Endothelial cell of umbilical vein (primary cell): ENCODE measurements at regions not wholly inside any gene's neighbourhood (a gene's known extent, or its start where the extent isn't known, plus 50 kb on each side); places are given as distances from the start of the nearest gene placed in this dataset.

Experiments used
- BruUV-seq: library from RNA; stranded (reverse); fragments of 400-500 nt; replicated peaks from 2 replicates; lab custom pipeline; 2021; lab: Mats Ljungman, UMichigan
- CTCF ChIA-PET: fragments of 300-600, 350-600 bp; sonication (Branson Sonifier 250); formaldehyde crosslinking; loops from one replicate; lab custom pipeline; 2021; ENCODE audit warnings: antibody characterized with exemption, inconsistent platforms; lab: Charles Lee
- POLR2A ChIA-PET: fragments of 300-600, 350-600 bp; sonication (Branson Sonifier 250); formaldehyde crosslinking; loops from one replicate; lab custom pipeline; 2021; ENCODE audit warnings: antibody characterized with exemption, inconsistent platforms; lab: Charles Lee
- DNase-seq: peaks from one replicate; pipeline ENCODE4 v3.0.0-alpha.2; 2011; ENCODE audit warnings: low read depth, low spot score
- FAIRE-seq: peaks from 2 replicates; lab custom pipeline; 2011; peaks lifted over from hg19 to GRCh38; lab: Jason Lieb, UNC
- H2AFZ ChIP-seq: 2 replicates; pipeline ENCODE4 v1.6.0; 2012; ENCODE audit warnings: low read depth, low read length, control low read depth, inconsistent platforms
- H3K27ac ChIP-seq: 2 replicates; pipeline ENCODE4 v1.5.1; 2011; ENCODE audit warnings: low read depth, mild to moderate bottlenecking, control low read depth, low read length, moderate library complexity; ENCODE audit not compliant: insufficient read depth
- H3K27me3 ChIP-seq, 2 experiments: 2 replicates each; pipeline versions ENCODE4 v1.6.0 to v1.6.1; 2011; ENCODE audit warnings: low read length in 2 of 2, mixed read lengths in 1 of 2; ENCODE audit not compliant: control insufficient read depth in 2 of 2, insufficient read depth in 2 of 2
- H3K36me3 ChIP-seq, 2 experiments: 2 replicates in 1 of 2; 3 replicates in 1 of 2; pipeline ENCODE4 v1.5.1; 2011; ENCODE audit warnings: low read length in 2 of 2, mild to moderate bottlenecking in 1 of 2, moderate library complexity in 1 of 2; ENCODE audit not compliant: control insufficient read depth in 2 of 2, insufficient read depth in 2 of 2; ENCODE audit errors: extremely low read depth in 1 of 2
- H3K4me1 ChIP-seq: 3 replicates; pipeline ENCODE4 v1.5.1; 2011; ENCODE audit warnings: mild to moderate bottlenecking, low read length; ENCODE audit not compliant: control insufficient read depth, insufficient read depth; ENCODE audit errors: extremely low read depth
- H3K4me2 ChIP-seq: 2 replicates; pipeline ENCODE4 v1.6.1; 2011; ENCODE audit warnings: low read length, control low read depth, mixed read lengths; ENCODE audit not compliant: insufficient read depth
- H3K4me3 ChIP-seq, 3 experiments: fragments of 200-600 bp in 1 of 3; sonication (generic), shearing (Covaris generic) in 1 of 3; replicated peaks in 1 of 3; 2 replicates each; pipeline ENCODE4 v1.5.1; 2011 to 2016; ENCODE audit warnings: control low read depth in 3 of 3, low read length in 3 of 3, mild to moderate bottlenecking in 2 of 3, inconsistent platforms in 1 of 3, low read depth in 1 of 3, moderate library complexity in 1 of 3; ENCODE audit not compliant: insufficient read depth in 1 of 3
- H3K79me2 ChIP-seq: 2 replicates; pipeline ENCODE4 v1.6.0; 2012; ENCODE audit warnings: low read length, inconsistent platforms; ENCODE audit not compliant: control insufficient read depth, insufficient read depth
- H3K9ac ChIP-seq: replicated peaks from 2 replicates; pipeline ENCODE3; 2011; ENCODE audit warnings: low read length, control low read depth; ENCODE audit not compliant: insufficient read depth; ENCODE audit errors: extremely low read depth
- H3K9me1 ChIP-seq: replicated peaks from 3 replicates; pipeline ENCODE4 v1.6.0; 2011; ENCODE audit warnings: mild to moderate bottlenecking, low read length; ENCODE audit not compliant: control insufficient read depth, insufficient read depth; ENCODE audit errors: extremely low read depth
- H3K9me3 ChIP-seq: replicated peaks from 2 replicates; pipeline ENCODE4 v1.5.1; 2012; ENCODE audit warnings: low read length, inconsistent platforms; ENCODE audit not compliant: control insufficient read depth, insufficient read depth
- H4K20me1 ChIP-seq: replicated peaks from 2 replicates; pipeline ENCODE3; 2011; ENCODE audit warnings: mild to moderate bottlenecking, low read length; ENCODE audit not compliant: control insufficient read depth, insufficient read depth; ENCODE audit errors: extremely low read depth
- EZH2 ChIP-seq: IDR thresholded peaks from 2 replicates; pipeline ENCODE4 v1.6.1; 2012; ENCODE audit warnings: borderline replicate concordance, low read depth, mild to moderate bottlenecking, moderate library complexity, low read length, inconsistent platforms; ENCODE audit not compliant: severe bottlenecking
- FOS ChIP-seq: IDR thresholded peaks from 2 replicates; pipeline ENCODE4 v1.6.1; 2011; ENCODE audit warnings: mild to moderate bottlenecking, low read length, moderate library complexity, borderline replicate concordance; ENCODE audit not compliant: insufficient read depth
- GATA2 ChIP-seq: IDR thresholded peaks from 2 replicates; pipeline ENCODE4 v1.7.0; 2011; ENCODE audit warnings: low read depth, mild to moderate bottlenecking, moderate library complexity, mixed read lengths, low read length; ENCODE audit not compliant: insufficient read length, insufficient read depth
- JUN ChIP-seq: IDR thresholded peaks from 2 replicates; pipeline ENCODE4 v1.6.1; 2011; ENCODE audit warnings: borderline replicate concordance, low read depth; ENCODE audit not compliant: insufficient read length, insufficient read depth
- MYC ChIP-seq: IDR thresholded peaks from one replicate; pipeline ENCODE4 v1.6.1; 2011; ENCODE audit warnings: mild to moderate bottlenecking, low read depth, low read length
- POLR2A ChIP-seq: IDR thresholded peaks from 2 replicates; pipeline ENCODE4 v1.6.1; 2012; ENCODE audit warnings: low read depth, mild to moderate bottlenecking, control low read depth, low read length
- POLR2AphosphoS5 ChIP-seq: IDR thresholded peaks from 2 replicates; pipeline ENCODE4 v1.6.1; 2012; ENCODE audit warnings: low read depth, mild to moderate bottlenecking, control low read depth, low read length, moderate library complexity; ENCODE audit not compliant: insufficient read depth
- dilution Hi-C: fragments of 300-500 bp; cut with MboI; formaldehyde crosslinking; loops from one replicate; pipeline ENCODE4 v1.15.0; 2019; ENCODE audit warnings: low sequenced_read_pairs; ENCODE audit not compliant: extremely low pct_ligation_motif_present
- intact Hi-C: fragments of 100-400 bp; cut with micrococcal nuclease; formaldehyde crosslinking; loops from one replicate; pipeline ENCODE4 v1.10.0; 2022
- TF ChIP-seq, protein P1 (sequence below), 2 donors: IDR thresholded peaks; 1 replicate in 1 of 2; 2 replicates in 1 of 2; pipeline ENCODE4 v1.5.1; 2011; ENCODE audit warnings: low read length in 2 of 2, mild to moderate bottlenecking in 2 of 2, moderate library complexity in 2 of 2, control low read depth in 1 of 2, inconsistent platforms in 1 of 2, low read depth in 1 of 2; ENCODE audit not compliant: insufficient read depth in 1 of 2; ENCODE audit errors: extremely low read depth in 1 of 2
- TF ChIP-seq, protein P2 (sequence below): IDR thresholded peaks from 2 replicates; pipeline ENCODE4 v1.6.1; 2011; ENCODE audit not compliant: insufficient read depth, insufficient read length

DNA sequence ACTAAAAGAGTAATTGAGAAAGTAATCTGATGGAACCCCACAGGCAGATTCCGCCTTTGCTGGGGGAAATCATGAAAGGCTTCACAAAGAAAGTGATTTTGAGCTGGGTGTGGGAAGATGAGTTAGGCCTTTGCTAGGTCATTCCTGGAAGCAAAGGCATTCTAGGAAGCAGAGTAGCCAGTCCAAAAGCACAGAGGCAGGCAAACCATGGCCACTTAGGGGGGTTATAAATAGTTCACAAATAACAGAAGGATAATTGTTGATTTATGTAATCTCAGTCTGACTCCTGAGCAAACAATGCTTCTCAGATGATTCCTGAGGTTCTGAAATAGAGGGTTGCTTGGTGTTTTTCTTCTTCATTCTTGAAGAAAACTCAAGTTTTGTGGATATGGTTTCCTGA, 576.3 kb downstream of the NTRK3 start:
- no TSS peak for BruUV-seq
- Histone ChIP-seq H3K9me1 (no peaks in the 10 kb centered on the region), H3K27me3 (no peaks in the 10 kb centered on the region), H4K20me1 (no peaks in the 10 kb centered on the region), H3K79me2 (no peaks in the 10 kb centered on the region), H3K9ac (no peak overlapping the region), H2AFZ (no peak overlapping the region), H3K36me3 (no peaks in the 10 kb centered on the region), H3K4me3 (no peak overlapping the region), H3K27ac (no peak overlapping the region), H3K9me3 (peaks cover 4% of the 10 kb centered on the region), H3K4me1 (no peaks in the 10 kb centered on the region), H3K4me2 (no peak overlapping the region)
- ChIA-PET POLR2A (no interaction called here), CTCF (no interaction called here)
- dilution Hi-C loops (no loop called here), intact Hi-C loops (no loop called here)
- DNase-seq: no peak
- no peak for FAIRE-seq
- no peak for TF ChIP-seq JUN
- TF ChIP-seq, protein P1, sequence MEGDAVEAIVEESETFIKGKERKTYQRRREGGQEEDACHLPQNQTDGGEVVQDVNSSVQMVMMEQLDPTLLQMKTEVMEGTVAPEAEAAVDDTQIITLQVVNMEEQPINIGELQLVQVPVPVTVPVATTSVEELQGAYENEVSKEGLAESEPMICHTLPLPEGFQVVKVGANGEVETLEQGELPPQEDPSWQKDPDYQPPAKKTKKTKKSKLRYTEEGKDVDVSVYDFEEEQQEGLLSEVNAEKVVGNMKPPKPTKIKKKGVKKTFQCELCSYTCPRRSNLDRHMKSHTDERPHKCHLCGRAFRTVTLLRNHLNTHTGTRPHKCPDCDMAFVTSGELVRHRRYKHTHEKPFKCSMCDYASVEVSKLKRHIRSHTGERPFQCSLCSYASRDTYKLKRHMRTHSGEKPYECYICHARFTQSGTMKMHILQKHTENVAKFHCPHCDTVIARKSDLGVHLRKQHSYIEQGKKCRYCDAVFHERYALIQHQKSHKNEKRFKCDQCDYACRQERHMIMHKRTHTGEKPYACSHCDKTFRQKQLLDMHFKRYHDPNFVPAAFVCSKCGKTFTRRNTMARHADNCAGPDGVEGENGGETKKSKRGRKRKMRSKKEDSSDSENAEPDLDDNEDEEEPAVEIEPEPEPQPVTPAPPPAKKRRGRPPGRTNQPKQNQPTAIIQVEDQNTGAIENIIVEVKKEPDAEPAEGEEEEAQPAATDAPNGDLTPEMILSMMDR (IDR thresholded peaks at IDR 0.05; ENCODE audit: extremely low read depth in 1 of 2, insufficient read depth in 1 of 2, low read depth in 1 of 2, low read length in 2 of 2): no peak
- no peak for TF ChIP-seq POLR2AphosphoS5
- TF ChIP-seq, protein P2, sequence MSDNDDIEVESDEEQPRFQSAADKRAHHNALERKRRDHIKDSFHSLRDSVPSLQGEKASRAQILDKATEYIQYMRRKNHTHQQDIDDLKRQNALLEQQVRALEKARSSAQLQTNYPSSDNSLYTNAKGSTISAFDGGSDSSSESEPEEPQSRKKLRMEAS: no peak
- no peak for TF ChIP-seq POLR2A
- TF ChIP-seq FOS: no peak
- TF ChIP-seq EZH2: no peak
- TF ChIP-seq MYC: no peak
- no peak for TF ChIP-seq GATA2
